ENCODE measurements at regions not wholly inside any gene's neighbourhood (a gene's known extent, or its start where the extent isn't known, plus 50 kb on each side); places are given as distances from the start of the nearest gene placed in this dataset.
A peak's percentile ranks its signal among the peaks of the same experiment; 100 is the strongest.

- Histone ChIP-seq H3K4me2 (ENCODE audit: low read depth, low read length) (no peak overlapping the region), H3K27ac (ENCODE audit: extremely low read length, insufficient read depth, low read length) (no peak overlapping the region), H4K20me1 (ENCODE audit: insufficient read depth, low read length) (no peaks in the 10 kb centered on the region), H3K4me1 (ENCODE audit: insufficient read depth, low read length) (no peaks in the 10 kb centered on the region), H3K4me3 (replicated peaks in 1 of 3; ENCODE audit: insufficient read depth in 1 of 3, low read depth in 2 of 3, low read length in 3 of 3) (no peak overlapping the region), H3K27me3 (ENCODE audit: control insufficient read depth in 1 of 2, insufficient read depth in 2 of 2, low read length in 2 of 2) (peaks cover 0 to 2% of the 10 kb centered on the region in 2 experiments; a peak in 1 of 5 replicates), H3K9me3 (ENCODE audit: low read length) (no peaks in the 10 kb centered on the region), H3K36me3 (replicated peaks in 1 of 2; ENCODE audit: control insufficient read depth in 1 of 2, insufficient read depth in 2 of 2, low read length in 2 of 2) (no peaks in the 10 kb centered on the region), H3K79me2 (ENCODE audit: insufficient read depth, low read length) (no peaks in the 10 kb centered on the region), H3K9ac (ENCODE audit: insufficient read depth, low read depth, low read length) (no peak overlapping the region), H2AFZ (ENCODE audit: low read length) (no peak overlapping the region)
- peak; percentile 72 for ATAC-seq
- WGBS (ENCODE audit: low lambda C conversion rate): 2% methylated on average over 6 of the region's 6 CpGs
- CTCF ChIA-PET (ENCODE audit: low intra/inter-chr PET ratio, low total read pairs): no interaction called here
- no TSS peak for BruUV-seq (replicated peaks)
- intact Hi-C loops (cut with micrococcal nuclease; ENCODE audit: unreplicated experiment): loop anchor here (5.0 kb wide), 1 partner anchor 264 kb away; no protein-coding TSS in a partner anchor
- DNase-seq (ENCODE audit: low spot score): peak; percentile 10
- peak; percentile 76 for FAIRE-seq
- in situ Hi-C loops (cut with HindIII; ENCODE audit: extremely low pct_ligation_motif_present, low pct_unique_long_range_greater_than_20kb): no loop called here
- POLR2A ChIA-PET: no interaction called here
- TF ChIP-seq STAG1 (CRISPR knock-in tag; IDR thresholded peaks at IDR 0.05) (peak; percentile 64), ZBTB20 (CRISPR knock-in tag; IDR thresholded peaks at IDR 0.05; ENCODE audit: borderline replicate concordance, low read depth) (no peak), MBD4 (IDR thresholded peaks at IDR 0.05; ENCODE audit: borderline replicate concordance, low read length) (no peak), ZNF609 (CRISPR knock-in tag; IDR thresholded peaks at IDR 0.05; ENCODE audit: borderline replicate concordance) (no peak), ZNF572 (CRISPR knock-in tag; IDR thresholded peaks at IDR 0.05) (no peak), GPN1 (CRISPR knock-in tag; IDR thresholded peaks at IDR 0.05; ENCODE audit: borderline replicate concordance) (no peak), ZNF709 (CRISPR knock-in tag; IDR thresholded peaks at IDR 0.05) (no peak), ZNF18 (CRISPR knock-in tag; IDR thresholded peaks at IDR 0.05; ENCODE audit: insufficient replicate concordance) (no peak), ZNF280D (CRISPR knock-in tag; IDR thresholded peaks at IDR 0.05) (no peak), ZNF30 (CRISPR knock-in tag; IDR thresholded peaks at IDR 0.05) (no peak), DDIT3 (CRISPR knock-in tag; IDR thresholded peaks at IDR 0.05) (no peak)
Measured at GRCh38 chr3:124281453-124282316, 289.8 kb upstream of the ROPN1 start.

Measured in HepG2 (cell line).